ENCODE measurements at regions not wholly inside any gene's neighbourhood (a gene's known extent, or its start where the extent isn't known, plus 50 kb on each side); places are given as distances from the start of the nearest gene placed in this dataset.

DNA sequence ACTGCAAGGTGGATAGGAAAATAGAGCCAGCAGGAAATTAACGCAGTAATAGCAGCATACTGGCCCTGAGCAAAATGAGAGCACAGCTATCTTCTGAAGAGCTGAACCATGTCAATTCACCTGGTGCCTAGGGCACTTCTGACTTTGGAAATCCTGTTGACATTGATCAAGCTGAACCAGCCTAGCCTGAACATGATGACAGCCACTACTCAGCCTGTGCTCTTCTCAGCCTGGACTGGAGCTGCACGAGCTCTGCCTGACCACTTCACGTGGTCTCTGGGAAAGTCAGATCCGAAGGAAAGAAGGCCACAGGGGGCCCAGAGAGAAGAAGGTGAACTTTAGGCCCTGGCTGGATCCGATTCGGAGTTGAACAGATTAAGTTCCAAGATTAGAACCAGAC is 421.9 kb downstream of the LPIN1 start:
- intact Hi-C loops (cut with micrococcal nuclease; ENCODE audit: unreplicated experiment): no loop called here

DNA sequence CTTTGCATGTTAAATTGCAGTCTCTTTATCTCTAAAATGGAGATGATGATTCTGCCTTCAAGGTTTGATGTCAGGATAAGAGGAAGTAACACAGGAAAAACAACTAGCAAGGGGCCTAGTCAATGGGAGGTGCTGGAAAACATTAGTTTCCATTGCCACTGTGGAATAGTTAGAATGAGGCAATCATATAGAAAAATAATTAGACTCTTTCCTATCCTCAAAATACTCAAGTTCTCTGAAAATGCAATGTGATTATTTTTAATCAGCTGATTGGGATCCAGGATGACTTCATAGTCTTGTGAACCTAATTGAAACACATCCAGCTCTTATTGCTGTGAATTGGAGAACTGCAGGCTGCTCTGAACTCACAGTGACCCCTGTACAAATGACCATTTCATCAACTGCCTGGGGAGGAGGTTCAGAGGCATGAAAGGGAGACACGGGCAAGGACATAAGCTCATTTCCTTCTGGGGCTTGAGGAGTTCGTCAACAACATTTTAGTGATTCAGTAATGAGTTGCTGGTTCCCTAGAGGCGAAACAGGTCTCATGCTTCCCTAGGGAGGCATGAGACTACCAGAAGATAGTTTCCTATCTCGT is 422.5 kb downstream of the LPIN1 start:
- Histone ChIP-seq H3K27me3 (ENCODE audit: insufficient read depth, low read depth) (no peaks in the 10 kb centered on the region), H3K4me2 (peak overlapping the region; percentile 30; the same call in 1 of the 2 replicates), H4K20me1 (ENCODE audit: insufficient read depth) (no peaks in the 10 kb centered on the region), H2AFZ (no peak overlapping the region), H3K27ac (peak overlapping the region; percentile 23), H3K4me1 (replicated peaks; ENCODE audit: insufficient read depth) (peaks cover 18% of the 10 kb centered on the region), H3K4me3 (no peak overlapping the region), H3K9me3 (ENCODE audit: insufficient read depth, low read depth) (no peaks in the 10 kb centered on the region), H3K36me3 (ENCODE audit: low read depth) (no peaks in the 10 kb centered on the region), H3F3A (ENCODE audit: insufficient read depth, low read depth) (peaks cover 5% of the 10 kb centered on the region; the same call in 1 of the 2 replicates), H3K9me2 (ENCODE audit: insufficient read depth) (no peaks in the 10 kb centered on the region), H3K79me2 (ENCODE audit: low read depth) (no peaks in the 10 kb centered on the region)
- TF ChIP-seq, protein P1, sequence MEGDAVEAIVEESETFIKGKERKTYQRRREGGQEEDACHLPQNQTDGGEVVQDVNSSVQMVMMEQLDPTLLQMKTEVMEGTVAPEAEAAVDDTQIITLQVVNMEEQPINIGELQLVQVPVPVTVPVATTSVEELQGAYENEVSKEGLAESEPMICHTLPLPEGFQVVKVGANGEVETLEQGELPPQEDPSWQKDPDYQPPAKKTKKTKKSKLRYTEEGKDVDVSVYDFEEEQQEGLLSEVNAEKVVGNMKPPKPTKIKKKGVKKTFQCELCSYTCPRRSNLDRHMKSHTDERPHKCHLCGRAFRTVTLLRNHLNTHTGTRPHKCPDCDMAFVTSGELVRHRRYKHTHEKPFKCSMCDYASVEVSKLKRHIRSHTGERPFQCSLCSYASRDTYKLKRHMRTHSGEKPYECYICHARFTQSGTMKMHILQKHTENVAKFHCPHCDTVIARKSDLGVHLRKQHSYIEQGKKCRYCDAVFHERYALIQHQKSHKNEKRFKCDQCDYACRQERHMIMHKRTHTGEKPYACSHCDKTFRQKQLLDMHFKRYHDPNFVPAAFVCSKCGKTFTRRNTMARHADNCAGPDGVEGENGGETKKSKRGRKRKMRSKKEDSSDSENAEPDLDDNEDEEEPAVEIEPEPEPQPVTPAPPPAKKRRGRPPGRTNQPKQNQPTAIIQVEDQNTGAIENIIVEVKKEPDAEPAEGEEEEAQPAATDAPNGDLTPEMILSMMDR (conservative IDR thresholded peaks at IDR 0.05): no peak
- TF ChIP-seq EZH2 (IDR thresholded peaks at IDR 0.05; ENCODE audit: low read depth): no peak
- intact Hi-C loops (cut with micrococcal nuclease; ENCODE audit: unreplicated experiment): no loop called here
- CTCF ChIA-PET: no interaction called here
- POLR2A ChIA-PET (ENCODE audit: unreplicated experiment): no interaction called here
- BruUV-seq (replicated peaks): no TSS peak
- DNase-seq: peak in 1 of 2 experiments; percentile 64

More for the DNA sequence above, 421.9 kb downstream of the LPIN1 start:
- BruUV-seq (replicated peaks): no TSS peak
- H3K27ac ChIP-seq: peak overlapping the region; percentile 23
- no peak for DNase-seq
- no peaks in the 10 kb centered on the region for H4K20me1 ChIP-seq (ENCODE audit: insufficient read depth)
- ChIA-PET CTCF (no interaction called here), POLR2A (ENCODE audit: unreplicated experiment) (no interaction called here)
- H2AFZ ChIP-seq: no peak overlapping the region
- no peaks in the 10 kb centered on the region for H3K27me3 ChIP-seq (ENCODE audit: insufficient read depth, low read depth)
- H3F3A ChIP-seq (ENCODE audit: insufficient read depth, low read depth): peaks cover 5% of the 10 kb centered on the region; the same call in 1 of the 2 replicates
- H3K9me2 ChIP-seq (ENCODE audit: insufficient read depth): no peaks in the 10 kb centered on the region
- no peaks in the 10 kb centered on the region for H3K9me3 ChIP-seq (ENCODE audit: insufficient read depth, low read depth)
- H3K79me2 ChIP-seq (ENCODE audit: low read depth): no peaks in the 10 kb centered on the region
- peaks cover 18% of the 10 kb centered on the region for H3K4me1 ChIP-seq (replicated peaks; ENCODE audit: insufficient read depth)
- H3K4me2 ChIP-seq: peak overlapping the region; percentile 30; the same call in 1 of the 2 replicates
- no peak overlapping the region for H3K4me3 ChIP-seq
- H3K36me3 ChIP-seq (ENCODE audit: low read depth): no peaks in the 10 kb centered on the region
- TF ChIP-seq, protein P1 (conservative IDR thresholded peaks at IDR 0.05): no peak
- TF ChIP-seq EZH2 (IDR thresholded peaks at IDR 0.05; ENCODE audit: low read depth): no peak

DNA sequence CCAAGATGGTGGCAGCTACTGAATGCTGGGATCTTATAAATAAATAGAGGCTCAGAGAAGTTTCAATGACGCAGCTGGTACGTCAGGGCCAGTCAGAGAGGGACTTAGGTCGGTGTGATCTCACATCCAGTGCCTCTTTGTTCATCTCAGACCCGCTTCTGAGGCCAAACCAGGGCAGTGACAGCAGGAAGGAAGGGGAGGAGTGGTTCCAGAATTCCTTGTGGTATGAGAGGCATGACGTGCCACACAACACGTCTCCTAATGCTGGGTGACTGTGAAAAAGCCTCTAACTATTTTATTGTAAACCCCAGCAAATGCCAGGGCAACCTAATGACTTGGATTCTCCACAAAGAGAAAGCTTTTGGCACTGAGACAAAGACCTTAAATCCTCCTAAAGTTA is 423.3 kb downstream of the LPIN1 start:
- intact Hi-C loops (cut with micrococcal nuclease; ENCODE audit: unreplicated experiment): loop anchor here (10.0 kb wide), 1 partner anchor 125 kb away; no protein-coding TSS in a partner anchor
- ChIA-PET CTCF (no interaction called here), POLR2A (ENCODE audit: unreplicated experiment) (no interaction called here)
- BruUV-seq (replicated peaks): no TSS peak
- no peak for DNase-seq
- peaks cover 5% of the 10 kb centered on the region; the same call in 1 of the 2 replicates for H3F3A ChIP-seq (ENCODE audit: insufficient read depth, low read depth)
- no peaks in the 10 kb centered on the region for H3K79me2 ChIP-seq (ENCODE audit: low read depth)
- no peak overlapping the region for H3K4me2 ChIP-seq
- no peaks in the 10 kb centered on the region for H3K36me3 ChIP-seq (ENCODE audit: low read depth)
- no peak overlapping the region for H3K4me3 ChIP-seq
- peak overlapping the region; percentile 23; the same call in 1 of the 2 replicates for H3K27ac ChIP-seq
- H2AFZ ChIP-seq: no peak overlapping the region
- no peak for TF ChIP-seq EZH2 (IDR thresholded peaks at IDR 0.05; ENCODE audit: low read depth)
- TF ChIP-seq, protein P1 (conservative IDR thresholded peaks at IDR 0.05): no peak
- no peaks in the 10 kb centered on the region for H3K27me3 ChIP-seq (ENCODE audit: insufficient read depth, low read depth)
- H3K9me2 ChIP-seq (ENCODE audit: insufficient read depth): no peaks in the 10 kb centered on the region
- H3K9me3 ChIP-seq (ENCODE audit: insufficient read depth, low read depth): no peaks in the 10 kb centered on the region
- H3K4me1 ChIP-seq (replicated peaks; ENCODE audit: insufficient read depth): peaks cover 18% of the 10 kb centered on the region
- H4K20me1 ChIP-seq (ENCODE audit: insufficient read depth): no peaks in the 10 kb centered on the region
